Osteoblast (primary cell): ENCODE measurements at regions not wholly inside any gene's neighbourhood (a gene's known extent, or its start where the extent isn't known, plus 50 kb on each side); places are given as distances from the start of the nearest gene placed in this dataset.

Source experiments
- DNase-seq: peaks from one replicate; pipeline ENCODE4 v3.0.0; 2011; ENCODE audit warnings: low spot score, mixed read lengths; ENCODE audit not compliant: insufficient read length; ENCODE audit errors: missing footprints
- H2AFZ ChIP-seq: 2 replicates; pipeline ENCODE4 v1.6.0; 2011; ENCODE audit warnings: mild to moderate bottlenecking, low read length
- H3K27ac ChIP-seq: 2 replicates; pipeline ENCODE4 v1.5.1; 2011; ENCODE audit warnings: mild to moderate bottlenecking, low read depth, low read length, moderate library complexity
- H3K27me3 ChIP-seq: 2 replicates; pipeline ENCODE4 v1.6.0; 2012; ENCODE audit warnings: mild to moderate bottlenecking, control low read depth, inconsistent platforms, low read length, moderate library complexity; ENCODE audit not compliant: insufficient read depth
- H3K36me3 ChIP-seq: 2 replicates; pipeline ENCODE4 v1.5.1; 2011; ENCODE audit warnings: mild to moderate bottlenecking, low read length, control low read depth, moderate library complexity; ENCODE audit not compliant: insufficient read depth
- H3K4me1 ChIP-seq: 2 replicates; pipeline ENCODE4 v1.5.1; 2011; ENCODE audit warnings: mild to moderate bottlenecking, low read length, control low read depth, moderate library complexity; ENCODE audit not compliant: insufficient read depth
- H3K4me2 ChIP-seq: 2 replicates; pipeline ENCODE4 v1.6.0; 2011; ENCODE audit warnings: mild to moderate bottlenecking, low read length; ENCODE audit not compliant: insufficient read depth
- H3K4me3 ChIP-seq: fragments of 200-600 bp; sonication (generic); 3 replicates; pipeline ENCODE4 v1.5.1; 2012; ENCODE audit warnings: mild to moderate bottlenecking, low read length, inconsistent platforms; ENCODE audit not compliant: insufficient read depth
- H3K79me2 ChIP-seq: 2 replicates; pipeline ENCODE4 v1.6.0; 2012; ENCODE audit warnings: mild to moderate bottlenecking, low read length, control low read depth, inconsistent platforms; ENCODE audit not compliant: insufficient read depth
- H3K9me3 ChIP-seq: 2 replicates; pipeline ENCODE4 v1.5.1; 2011; ENCODE audit warnings: low read depth, low read length, control low read depth
- H4K20me1 ChIP-seq: 2 replicates; pipeline ENCODE4 v1.6.0; 2012; ENCODE audit warnings: mild to moderate bottlenecking, low read length, control low read depth; ENCODE audit not compliant: insufficient read depth
- CTCF ChIP-seq: IDR thresholded peaks from 2 replicates; pipeline ENCODE4 v1.5.1; 2011; ENCODE audit warnings: mild to moderate bottlenecking, low read depth, low read length, moderate library complexity; ENCODE audit errors: extremely low read depth

- Histone ChIP-seq H3K9me3 (no peaks in the 10 kb centered on the region), H3K36me3 (no peaks in the 10 kb centered on the region), H3K4me3 (no peak overlapping the region), H3K79me2 (no peaks in the 10 kb centered on the region), H3K4me2 (no peak overlapping the region), H3K27ac (no peak overlapping the region), H2AFZ (no peak overlapping the region), H4K20me1 (no peaks in the 10 kb centered on the region), H3K4me1 (no peaks in the 10 kb centered on the region), H3K27me3 (no peaks in the 10 kb centered on the region)
- no peak for TF ChIP-seq CTCF
- DNase-seq, result no peak
Measured at GRCh38 chr2:187847245-187848208, 293.3 kb upstream of the TFPI start.

GRCh38 chr2:187851955-187852561 lies 297.8 kb upstream of the TFPI start:
- no peak for DNase-seq
- Histone ChIP-seq H3K4me1 (no peaks in the 10 kb centered on the region), H3K79me2 (no peaks in the 10 kb centered on the region), H3K36me3 (no peaks in the 10 kb centered on the region), H4K20me1 (no peaks in the 10 kb centered on the region), H3K9me3 (no peaks in the 10 kb centered on the region), H3K4me3 (no peak overlapping the region), H3K4me2 (peak overlapping the region; percentile 5), H3K27me3 (no peaks in the 10 kb centered on the region), H3K27ac (no peak overlapping the region), H2AFZ (peak overlapping the region; percentile 20)
- no peak for TF ChIP-seq CTCF

- Histone ChIP-seq H3K27ac (no peak overlapping the region), H3K9me3 (no peaks in the 10 kb centered on the region), H3K27me3 (no peaks in the 10 kb centered on the region), H3K4me3 (no peak overlapping the region), H3K4me2 (no peak overlapping the region), H4K20me1 (no peaks in the 10 kb centered on the region), H3K4me1 (no peaks in the 10 kb centered on the region), H3K36me3 (no peaks in the 10 kb centered on the region), H2AFZ (no peak overlapping the region), H3K79me2 (no peaks in the 10 kb centered on the region)
- no peak for DNase-seq
- TF ChIP-seq CTCF, result no peak
Measured at GRCh38 chr2:187853381-187853791, 299.2 kb upstream of the TFPI start.

GRCh38 chr2:187854801-187855200 lies 300.6 kb upstream of the TFPI start:
- no peak for DNase-seq
- H3K36me3 ChIP-seq, result no peaks in the 10 kb centered on the region

More at GRCh38 chr2:187854801-187855200, 300.6 kb upstream of the TFPI start:
- H3K4me1 ChIP-seq, result no peaks in the 10 kb centered on the region
- no peak overlapping the region for H3K27ac ChIP-seq
- no peak overlapping the region for H2AFZ ChIP-seq
- no peak overlapping the region for H3K4me3 ChIP-seq
- no peaks in the 10 kb centered on the region for H3K9me3 ChIP-seq
- no peak for TF ChIP-seq CTCF
- no peaks in the 10 kb centered on the region for H3K79me2 ChIP-seq
- H3K4me2 ChIP-seq, result no peak overlapping the region
- H4K20me1 ChIP-seq, result no peaks in the 10 kb centered on the region
- H3K27me3 ChIP-seq, result no peaks in the 10 kb centered on the region
